ENCODE measurements at regions not wholly inside any gene's neighbourhood (a gene's known extent, or its start where the extent isn't known, plus 50 kb on each side); places are given as distances from the start of the nearest gene placed in this dataset.

- intact Hi-C loops (cut with micrococcal nuclease): loop anchor here (1.0 to 2.0 kb wide), 7 partner anchors 12 to 172 kb away; partner anchors contain the start of gene TIGAR
- Histone ChIP-seq H3K36me3 (replicated peaks in 1 of 2; ENCODE audit: control extremely low read depth in 1 of 2, control insufficient read depth in 1 of 2, extremely low read depth in 1 of 2, insufficient read depth in 2 of 2, low read length in 1 of 2) (no peaks in the 10 kb centered on the region), H2AFZ (ENCODE audit: insufficient read depth, low read depth, low read length, poor library complexity, severe bottlenecking) (no peak overlapping the region), H3K9ac (ENCODE audit: low read length) (peak overlapping the region; percentile 17), H4K20me1 (ENCODE audit: control insufficient read depth, insufficient read depth, low read length, poor library complexity, severe bottlenecking) (no peaks in the 10 kb centered on the region), H3K4me3 (ENCODE audit: control extremely low read depth in 1 of 5, extremely low read depth in 1 of 5, insufficient read depth in 1 of 5, low read depth in 2 of 5, low read length in 4 of 5) (peak overlapping the region in 1 of 5 experiments; percentile 6), H3K79me2 (ENCODE audit: control insufficient read depth, insufficient read depth, low read length) (no peaks in the 10 kb centered on the region), H3K9me3 (ENCODE audit: control extremely low read depth in 1 of 3, control insufficient read depth in 2 of 3, insufficient read depth in 1 of 3, low read length in 2 of 3) (peaks cover 0 to 6% (median 0%) of the 10 kb centered on the region in 3 donors), H3K4me1 (ENCODE audit: control insufficient read depth in 2 of 2, insufficient read depth in 2 of 2, low read length in 2 of 2) (peaks cover 73 to 88% of the 10 kb centered on the region in 2 donors), H3K4me2 (replicated peaks; ENCODE audit: low read depth, low read length, poor library complexity, severe bottlenecking) (peak overlapping the region; percentile 64), H3K27me3 (replicated peaks in 1 of 4; ENCODE audit: control extremely low read depth in 1 of 4, control insufficient read depth in 3 of 4, insufficient read depth in 4 of 4, low read length in 3 of 4) (no peaks in the 10 kb centered on the region), H3K27ac (ENCODE audit: low read length in 2 of 2) (peak overlapping the region; percentile 80 to 90)
- Mint-ChIP-seq H3K27me3 (no peaks in the 10 kb centered on the region), H3K4me3 (peak overlapping the region; percentile 84), H3K9me3 (ENCODE audit: insufficient read depth) (no peaks in the 10 kb centered on the region), H3K27ac (peak overlapping the region; percentile 91), H3K4me1 (peaks cover 90% of the 10 kb centered on the region)
- ChIA-PET POLR2A (interaction anchor here (0.6 to 1.8 kb wide), 5 partner anchors 16 to 123 kb away, joined by 3 to 10 read pairs (median 7); no protein-coding TSS in a partner anchor), CTCF (interaction anchor here (1.1 to 8.6 kb wide), 4 partner anchors 11 to 124 kb away, joined by 3 to 116 read pairs (median 6); partner anchors contain the start of gene CCND2)
- WGBS (ENCODE audit: insufficient coverage): 0% methylated on average over 2 of the region's 5 CpGs
- TF ChIP-seq EZH2 (IDR thresholded peaks at IDR 0.05; ENCODE audit: borderline replicate concordance, insufficient read depth, low read depth, low read length, poor library complexity, severe bottlenecking) (no peak), CTCF (IDR thresholded peaks at IDR 0.05) (no peak)
- ATAC-seq (ENCODE audit: low read depth) (peak; percentile 89), DNase-seq (peak; percentile 96)
Measured at GRCh38 chr12:4148418-4149056, 125.0 kb upstream of the CCND2 start.

GRCh38 chr12:4147031-4147481, 126.5 kb upstream of the CCND2 start:
- no peaks in the 10 kb centered on the region for H3K79me2 ChIP-seq (ENCODE audit: control insufficient read depth, insufficient read depth, low read length)
- no peaks in the 10 kb centered on the region for H4K20me1 ChIP-seq (ENCODE audit: control insufficient read depth, insufficient read depth, low read length, poor library complexity, severe bottlenecking)
- H3K4me2 ChIP-seq (replicated peaks; ENCODE audit: low read depth, low read length, poor library complexity, severe bottlenecking): peak overlapping the region; percentile 64
- ChIA-PET POLR2A (interaction anchor here (1.5 kb wide), 1 partner anchor 68 kb away, joined by 4 read pairs; no protein-coding TSS in a partner anchor), CTCF (interaction anchor here (0.9 to 8.6 kb wide), 7 partner anchors 9 to 126 kb away, joined by 3 to 116 read pairs (median 5); partner anchors contain the start of gene CCND2)
- H2AFZ ChIP-seq (ENCODE audit: insufficient read depth, low read depth, low read length, poor library complexity, severe bottlenecking): no peak overlapping the region
- peak overlapping the region in 1 of 5 experiments; percentile 37 for H3K4me3 ChIP-seq (ENCODE audit: control extremely low read depth in 1 of 5, extremely low read depth in 1 of 5, insufficient read depth in 1 of 5, low read depth in 2 of 5, low read length in 4 of 5)
- H3K9me3 ChIP-seq (ENCODE audit: control extremely low read depth in 1 of 3, control insufficient read depth in 2 of 3, insufficient read depth in 1 of 3, low read length in 2 of 3): peaks cover 0 to 6% (median 0%) of the 10 kb centered on the region in 3 donors
- Mint-ChIP-seq H3K9me3 (ENCODE audit: insufficient read depth) (no peaks in the 10 kb centered on the region), H3K4me3 (peak overlapping the region; percentile 60), H3K27ac (peak overlapping the region; percentile 80), H3K27me3 (no peaks in the 10 kb centered on the region), H3K4me1 (peaks cover 86% of the 10 kb centered on the region)
- peak; percentile 59 for DNase-seq
- intact Hi-C loops (cut with micrococcal nuclease): no loop called here
- ATAC-seq (ENCODE audit: low read depth): no peak
- peak overlapping the region; percentile 66 to 83 for H3K27ac ChIP-seq (ENCODE audit: low read length in 2 of 2)
- H3K9ac ChIP-seq (ENCODE audit: low read length): peak overlapping the region; percentile 44
- H3K4me1 ChIP-seq (ENCODE audit: control insufficient read depth in 2 of 2, insufficient read depth in 2 of 2, low read length in 2 of 2): peaks cover 69 to 87% of the 10 kb centered on the region in 2 donors
- no peaks in the 10 kb centered on the region for H3K27me3 ChIP-seq (replicated peaks in 1 of 4; ENCODE audit: control extremely low read depth in 1 of 4, control insufficient read depth in 3 of 4, insufficient read depth in 4 of 4, low read length in 3 of 4)
- no peaks in the 10 kb centered on the region for H3K36me3 ChIP-seq (replicated peaks in 1 of 2; ENCODE audit: control extremely low read depth in 1 of 2, control insufficient read depth in 1 of 2, extremely low read depth in 1 of 2, insufficient read depth in 2 of 2, low read length in 1 of 2)
- TF ChIP-seq CTCF (IDR thresholded peaks at IDR 0.05) (no peak), EZH2 (IDR thresholded peaks at IDR 0.05; ENCODE audit: borderline replicate concordance, insufficient read depth, low read depth, low read length, poor library complexity, severe bottlenecking) (no peak)
- WGBS (ENCODE audit: insufficient coverage): 17% methylated on average over 6 of the region's 7 CpGs
